Activated CD4-positive, alpha-beta T cell treated with anti-CD3 and anti-CD28 coated beads, Interleukin-2, Interleukin-4, amounts not matched to agents 100 ng/mL and 50 ng/mL, durations not matched to agents 16 hours and 8 hours (primary cell): ENCODE measurements at regions not wholly inside any gene's neighbourhood (a gene's known extent, or its start where the extent isn't known, plus 50 kb on each side); places are given as distances from the start of the nearest gene placed in this dataset.

Experiments
- DNase-seq: peaks from one replicate; pipeline ENCODE4 v3.0.0-alpha.2; 2020; ENCODE audit warnings: low spot score

DNA sequence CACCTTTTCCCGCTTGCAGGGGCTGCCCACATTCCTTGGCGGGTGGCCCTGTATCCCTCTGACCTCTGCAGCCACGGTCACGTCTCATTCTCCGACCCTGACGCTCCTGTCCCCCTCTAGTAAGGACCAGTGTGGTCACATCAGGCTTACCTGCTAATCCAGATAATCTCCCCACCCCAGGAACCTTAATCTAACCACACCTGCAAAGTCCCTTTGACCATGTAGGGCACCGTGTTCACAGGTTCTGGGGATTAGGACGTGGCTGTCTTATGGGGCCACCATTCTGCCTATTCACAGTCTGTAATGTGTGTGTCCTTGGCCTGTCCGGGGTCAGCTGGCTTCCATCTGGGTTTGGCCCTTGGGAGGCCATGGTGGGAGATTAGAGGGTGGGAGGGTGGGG lies 368.9 kb downstream of the AACS start:
- no peak for DNase-seq

GRCh38 chr12:125434936-125435443 lies 369.8 kb downstream of the AACS start:
- DNase-seq, result no peak

DNA sequence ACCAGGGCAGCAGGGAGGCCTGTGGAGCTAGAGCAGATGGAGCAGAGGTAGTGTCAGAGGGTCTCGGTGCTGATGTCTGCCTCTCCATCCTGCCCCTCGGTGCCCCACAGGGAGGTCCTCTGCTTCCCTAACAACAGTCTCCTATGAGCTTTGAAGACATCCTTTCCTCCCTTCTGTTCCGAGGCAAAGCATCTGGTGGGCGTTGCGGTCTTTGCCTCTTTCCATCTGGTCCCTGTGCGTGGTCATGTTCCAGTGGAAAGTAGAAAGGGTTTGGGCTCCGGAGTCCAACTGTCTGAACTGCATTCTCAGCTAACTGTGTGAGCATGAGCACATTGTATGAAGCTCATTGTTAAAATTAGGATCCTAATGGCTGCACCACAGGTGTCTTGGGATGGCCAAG lies 370.6 kb downstream of the AACS start:
- no peak for DNase-seq

DNA sequence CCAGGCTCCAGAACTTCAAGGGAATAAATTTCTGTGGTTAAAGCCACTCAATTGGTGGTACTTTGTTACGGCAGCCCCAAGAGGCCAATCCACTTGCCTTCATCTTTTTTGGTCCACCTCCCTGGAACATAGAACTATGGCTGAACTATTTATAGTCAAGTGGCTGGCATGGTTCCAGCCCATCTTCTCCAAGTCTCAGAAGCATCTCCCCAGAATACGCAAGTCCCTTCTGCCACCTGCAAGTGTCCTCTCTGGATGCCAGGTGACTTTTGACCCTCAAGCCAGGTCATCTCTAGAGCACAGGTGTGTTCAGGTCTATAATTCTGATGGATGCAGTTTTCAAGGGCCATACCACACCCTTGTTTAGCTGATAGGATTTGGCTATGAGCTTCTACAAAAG lies 371.5 kb downstream of the AACS start:
- no peak for DNase-seq

GRCh38 chr12:125440399-125440798 lies 375.2 kb downstream of the AACS start:
- no peak for DNase-seq

DNA sequence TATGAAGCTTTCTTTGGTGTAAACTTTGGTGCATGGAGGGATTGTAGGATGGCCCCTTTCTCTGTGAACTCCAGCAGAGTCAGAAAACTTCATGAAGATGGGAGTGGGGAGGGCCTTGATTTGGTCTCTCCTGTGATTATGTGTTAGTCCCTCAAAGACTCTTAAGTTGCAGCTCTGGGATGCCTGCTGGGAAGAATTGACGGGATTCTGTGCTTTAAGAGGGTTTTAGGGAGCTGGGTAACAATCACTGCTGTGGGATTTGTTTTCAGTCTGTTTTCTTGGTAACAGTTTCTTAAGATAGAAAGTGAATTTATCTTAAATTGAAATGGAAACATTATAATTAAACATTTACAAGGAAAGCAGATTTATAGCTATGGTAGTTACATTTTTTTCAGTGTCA lies 378.1 kb downstream of the AACS start:
- DNase-seq, result no peak

GRCh38 chr12:125451408-125451807 lies 386.2 kb downstream of the AACS start:
- no peak for DNase-seq

DNA sequence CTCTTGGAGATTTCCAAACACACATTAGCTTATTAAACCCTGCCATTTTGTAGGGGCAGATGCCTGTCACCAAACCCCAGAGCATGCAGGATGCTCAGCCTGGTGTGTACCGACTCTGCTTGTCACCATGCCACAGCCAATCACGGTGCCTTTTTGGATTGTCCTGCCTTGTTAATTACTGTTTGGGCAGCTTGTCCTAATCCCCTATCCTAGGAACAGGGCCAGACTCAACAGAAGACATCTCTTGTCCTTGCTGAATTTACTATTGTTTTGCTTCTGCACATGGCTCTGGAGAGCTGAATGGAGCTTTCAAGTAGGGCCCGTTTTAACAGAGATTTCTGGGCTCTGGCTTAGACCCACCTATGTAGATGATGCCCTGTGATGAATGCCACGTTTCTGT lies 388.5 kb downstream of the AACS start:
- no peak for DNase-seq

DNA sequence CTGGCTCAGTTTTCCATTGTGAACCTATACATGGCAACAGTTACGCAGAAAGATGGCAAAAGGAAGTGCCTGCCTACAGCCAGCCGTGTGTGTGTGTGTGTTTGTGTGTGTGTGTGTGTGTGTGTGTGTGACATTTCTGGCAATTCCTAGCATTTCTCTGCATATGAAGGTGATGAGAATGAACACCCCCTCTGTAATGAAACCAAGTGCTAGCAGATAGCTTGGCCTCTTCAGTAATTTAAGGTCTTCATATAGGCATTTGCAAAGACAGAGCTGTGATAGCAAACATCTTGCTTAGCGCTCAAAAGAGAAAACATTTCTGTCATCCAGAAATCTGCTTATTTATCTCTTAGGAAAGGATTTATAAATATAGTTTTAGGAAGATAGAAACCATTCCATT lies 389.1 kb downstream of the AACS start:
- DNase-seq, result no peak

- DNase-seq, result no peak
Observed at GRCh38 chr12:125454786-125455480, 389.7 kb downstream of the AACS start.

GRCh38 chr12:125455556-125455955 lies 390.3 kb downstream of the AACS start:
- no peak for DNase-seq

GRCh38 chr12:125458552-125459268 lies 393.5 kb downstream of the AACS start:
- no peak for DNase-seq

DNA sequence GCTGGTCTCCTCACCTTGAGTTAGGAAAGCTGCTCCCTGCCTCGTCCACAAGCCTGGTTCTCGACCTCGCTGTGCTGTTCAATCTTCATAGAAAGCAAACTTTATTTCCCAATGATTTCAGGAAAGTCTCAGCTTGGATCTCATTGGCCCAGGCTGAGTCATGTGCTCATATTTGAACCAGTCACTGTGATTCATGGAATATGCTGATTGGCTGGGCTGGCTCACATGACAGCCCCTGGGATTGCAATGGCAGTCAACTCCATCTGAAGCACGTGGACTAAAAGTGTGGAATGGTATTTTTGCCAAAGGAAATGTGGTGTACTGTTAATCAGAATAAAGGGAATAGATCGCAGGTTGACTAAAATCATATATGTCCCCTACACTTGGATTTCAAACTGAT lies 396.6 kb downstream of the AACS start:
- no peak for DNase-seq

GRCh38 chr12:125463386-125463785 lies 398.2 kb downstream of the AACS start:
- no peak for DNase-seq

DNA sequence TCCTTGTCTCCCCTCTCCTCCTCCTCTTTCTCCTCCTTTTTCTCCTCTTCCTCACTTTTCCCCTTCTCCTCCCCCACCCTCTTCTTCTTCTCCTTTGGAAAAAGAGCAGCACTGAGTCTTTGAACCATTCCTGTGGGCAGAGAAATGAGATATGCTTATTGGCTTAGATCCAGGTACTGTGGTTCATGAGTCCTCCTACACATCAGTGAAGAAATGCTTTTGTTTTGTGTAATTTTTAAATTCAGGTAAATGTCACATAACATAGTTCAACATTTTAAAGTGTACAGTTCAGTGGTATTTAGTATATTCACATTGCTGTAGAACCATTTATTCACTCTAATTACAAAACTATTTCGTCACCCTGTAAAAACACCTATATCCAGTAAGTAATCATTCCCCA lies 402.1 kb downstream of the AACS start:
- no peak for DNase-seq

- DNase-seq, result no peak
Observed at GRCh38 chr12:125469683-125470082, 404.4 kb downstream of the AACS start.

- DNase-seq, result no peak
Observed at GRCh38 chr12:125470838-125471783, 405.9 kb downstream of the AACS start.

- no peak for DNase-seq
Observed at GRCh38 chr12:125473501-125473900, 408.3 kb downstream of the AACS start.

DNA sequence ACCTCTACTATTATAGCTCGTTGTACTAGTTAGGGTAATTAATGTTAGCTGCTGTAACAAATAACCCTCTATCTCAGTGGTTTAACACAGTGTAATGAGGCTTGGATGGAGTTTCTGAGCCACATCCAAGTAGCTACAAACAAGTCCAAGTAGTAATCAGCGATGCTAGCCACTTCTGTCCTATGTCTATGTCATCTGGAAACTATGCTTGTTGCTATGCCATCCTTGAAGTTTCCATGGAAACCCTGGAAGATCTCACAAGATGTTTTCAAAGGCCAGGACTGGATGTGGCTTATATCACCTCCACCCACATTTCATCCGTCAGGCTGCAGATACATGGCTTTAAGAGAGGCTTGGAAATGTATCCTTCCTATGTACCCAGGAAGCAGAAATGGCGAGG lies 422.1 kb downstream of the AACS start:
- no peak for DNase-seq

GRCh38 chr12:125491553-125491952 lies 426.3 kb downstream of the AACS start:
- no peak for DNase-seq

GRCh38 chr12:125492354-125493270 lies 427.4 kb downstream of the AACS start:
- DNase-seq, result no peak
